ENCODE measurements at regions not wholly inside any gene's neighbourhood (a gene's known extent, or its start where the extent isn't known, plus 50 kb on each side); places are given as distances from the start of the nearest gene placed in this dataset.

- H3K4me3 ChIP-seq (ENCODE audit: low read length) = no peak overlapping the region
- no peaks in the 10 kb centered on the region for H3K36me3 Mint-ChIP-seq (ENCODE audit: low read depth)
- no peak for TF ChIP-seq CTCF (conservative IDR thresholded peaks at IDR 0.05)
- no peaks in the 10 kb centered on the region for H3K36me3 ChIP-seq (ENCODE audit: control insufficient read depth, insufficient read depth, low read length)
- no peaks in the 10 kb centered on the region for H3K4me1 ChIP-seq (ENCODE audit: control insufficient read depth, insufficient read depth, low read length)
- H3K4me1 Mint-ChIP-seq = no peaks in the 10 kb centered on the region
- H3K9me3 ChIP-seq (ENCODE audit: control insufficient read depth, low read length) = no peaks in the 10 kb centered on the region
- no peak overlapping the region for H3K9ac ChIP-seq (ENCODE audit: extremely low read depth, low read length, poor library complexity, severe bottlenecking)
- WGBS, 2 experiments (ENCODE audit: insufficient coverage in 1 of 2, insufficient read length in 1 of 2) = 100% methylated on average over 1 of the region's 1 CpG
- no peak overlapping the region for H3K27ac ChIP-seq (ENCODE audit: low read depth, low read length)
- H3K9me3 Mint-ChIP-seq = no peaks in the 10 kb centered on the region
- no peaks in the 10 kb centered on the region for H3K27me3 ChIP-seq (ENCODE audit: control insufficient read depth, insufficient read depth, low read length, poor library complexity, severe bottlenecking)
- H3K27ac Mint-ChIP-seq = no peak overlapping the region
- DNase-seq = no peak
- H3K27me3 Mint-ChIP-seq (ENCODE audit: insufficient read depth) = no peaks in the 10 kb centered on the region
- H3K4me3 Mint-ChIP-seq = no peak overlapping the region
Observed at GRCh38 chr6:49327005-49327404, 136.0 kb downstream of the MMUT start.

- H3K27ac ChIP-seq (ENCODE audit: low read depth, low read length) = no peak overlapping the region
Observed at GRCh38 chr6:49326347-49326746, 136.7 kb downstream of the MMUT start.

GRCh38 chr6:49325891-49326290, 137.2 kb downstream of the MMUT start:
- Mint-ChIP-seq H3K4me3 (no peak overlapping the region), H3K9me3 (no peaks in the 10 kb centered on the region), H3K27me3 (ENCODE audit: insufficient read depth) (no peaks in the 10 kb centered on the region), H3K27ac (no peak overlapping the region), H3K4me1 (no peaks in the 10 kb centered on the region), H3K36me3 (ENCODE audit: low read depth) (no peaks in the 10 kb centered on the region)
- no peak for DNase-seq
- Histone ChIP-seq H3K36me3 (ENCODE audit: control insufficient read depth, insufficient read depth, low read length) (no peaks in the 10 kb centered on the region), H3K27me3 (ENCODE audit: control insufficient read depth, insufficient read depth, low read length, poor library complexity, severe bottlenecking) (no peaks in the 10 kb centered on the region), H3K27ac (ENCODE audit: low read depth, low read length) (no peak overlapping the region), H3K9ac (ENCODE audit: extremely low read depth, low read length, poor library complexity, severe bottlenecking) (no peak overlapping the region), H3K4me3 (ENCODE audit: low read length) (no peak overlapping the region), H3K4me1 (ENCODE audit: control insufficient read depth, insufficient read depth, low read length) (no peaks in the 10 kb centered on the region), H3K9me3 (ENCODE audit: control insufficient read depth, low read length) (no peaks in the 10 kb centered on the region)
- WGBS, 2 experiments (ENCODE audit: insufficient coverage in 1 of 2, insufficient read length in 1 of 2) = 83 to 100% methylated on average over 1 of the region's 1 CpG
- TF ChIP-seq CTCF (conservative IDR thresholded peaks at IDR 0.05) = no peak

More at GRCh38 chr6:49326347-49326746, 136.7 kb downstream of the MMUT start:
- Histone ChIP-seq H3K9me3 (ENCODE audit: control insufficient read depth, low read length) (no peaks in the 10 kb centered on the region), H3K4me3 (ENCODE audit: low read length) (no peak overlapping the region), H3K4me1 (ENCODE audit: control insufficient read depth, insufficient read depth, low read length) (no peaks in the 10 kb centered on the region), H3K27me3 (ENCODE audit: control insufficient read depth, insufficient read depth, low read length, poor library complexity, severe bottlenecking) (no peaks in the 10 kb centered on the region), H3K9ac (ENCODE audit: extremely low read depth, low read length, poor library complexity, severe bottlenecking) (no peak overlapping the region), H3K36me3 (ENCODE audit: control insufficient read depth, insufficient read depth, low read length) (no peaks in the 10 kb centered on the region)
- WGBS, 2 experiments (ENCODE audit: insufficient coverage in 1 of 2, insufficient read length in 1 of 2) = 0 to 50% methylated on average over 1 to 2 of the region's 2 CpGs
- Mint-ChIP-seq H3K4me3 (no peak overlapping the region), H3K4me1 (no peaks in the 10 kb centered on the region), H3K27me3 (ENCODE audit: insufficient read depth) (no peaks in the 10 kb centered on the region), H3K9me3 (no peaks in the 10 kb centered on the region), H3K36me3 (ENCODE audit: low read depth) (no peaks in the 10 kb centered on the region), H3K27ac (no peak overlapping the region)
- no peak for TF ChIP-seq CTCF (conservative IDR thresholded peaks at IDR 0.05)
- no peak for DNase-seq

Measured in endodermal cell (in vitro differentiated cells).